HG03342 (cell line): ENCODE measurements at regions not wholly inside any gene's neighbourhood (a gene's known extent, or its start where the extent isn't known, plus 50 kb on each side); places are given as distances from the start of the nearest gene placed in this dataset.
"Not testable (repeated sequence)": the region's sequence is repeated elsewhere in the genome, so short reads cannot be mapped to it uniquely, and the experiment has no call there.

Experiments used
- ATAC-seq: cut with Tn5 transposase; IDR thresholded peaks from one replicate; pipeline ENCODE4 v1.9.1; 2021; ENCODE audit warnings: mild to moderate bottlenecking, moderate library complexity; ENCODE audit not compliant: unreplicated experiment

DNA sequence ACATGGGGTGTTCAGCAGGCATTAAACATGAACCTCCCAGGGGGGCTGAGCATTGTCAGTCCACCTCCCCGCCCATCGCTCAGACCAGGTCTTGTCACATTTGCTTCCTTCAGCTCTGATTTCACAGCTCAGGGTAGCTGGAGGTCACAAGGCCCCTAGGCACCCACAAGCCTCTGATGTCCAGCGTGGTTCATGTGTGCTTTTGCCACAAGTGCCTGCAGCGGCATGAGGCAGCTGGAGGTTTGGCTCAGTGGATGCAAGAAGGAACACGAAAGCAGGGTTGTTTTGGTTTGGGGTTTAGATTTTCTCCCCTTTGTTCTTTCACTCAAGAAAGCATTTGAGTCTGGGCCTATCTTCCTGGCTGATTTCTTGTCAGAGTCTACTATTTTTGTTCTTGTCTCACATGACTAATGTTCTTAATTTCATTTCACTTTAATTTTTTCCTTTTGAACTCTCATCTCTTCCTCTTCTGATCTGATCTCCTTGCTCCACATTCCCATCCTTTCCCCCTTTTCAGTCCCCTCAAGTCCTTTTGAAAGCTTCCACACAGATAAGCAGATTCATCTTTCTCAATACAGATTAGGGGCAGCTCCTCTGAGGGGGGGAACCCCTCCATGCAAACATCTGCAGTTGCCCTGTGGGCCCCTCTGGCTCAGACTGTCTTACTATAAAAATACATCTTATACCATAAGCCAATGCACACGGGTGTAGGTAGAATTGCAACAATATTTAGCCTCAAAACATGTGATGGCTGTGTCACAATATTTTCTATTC is 68.1 kb upstream of the CEP85L start:
- peak; percentile 34 for ATAC-seq

DNA sequence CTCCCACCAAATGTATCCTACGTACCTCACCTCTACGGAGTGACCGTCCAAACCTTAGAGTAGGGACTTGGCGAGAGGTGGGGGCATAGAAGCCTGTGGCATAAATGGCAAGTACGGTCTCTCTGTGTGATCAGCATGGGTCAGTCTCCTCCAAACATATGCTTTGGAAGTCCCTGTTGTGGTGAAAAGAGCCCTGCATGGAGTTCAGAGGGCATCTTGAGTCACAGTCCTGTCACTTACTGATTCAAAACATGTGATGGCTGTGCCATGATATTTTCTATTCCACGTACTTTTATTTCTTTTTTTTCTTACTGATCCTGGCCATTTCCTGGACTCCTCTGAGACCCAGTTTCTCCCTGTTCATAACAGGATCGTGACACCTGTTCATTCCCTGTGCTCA is 67.5 kb upstream of the CEP85L start:
- ATAC-seq: no peak

DNA sequence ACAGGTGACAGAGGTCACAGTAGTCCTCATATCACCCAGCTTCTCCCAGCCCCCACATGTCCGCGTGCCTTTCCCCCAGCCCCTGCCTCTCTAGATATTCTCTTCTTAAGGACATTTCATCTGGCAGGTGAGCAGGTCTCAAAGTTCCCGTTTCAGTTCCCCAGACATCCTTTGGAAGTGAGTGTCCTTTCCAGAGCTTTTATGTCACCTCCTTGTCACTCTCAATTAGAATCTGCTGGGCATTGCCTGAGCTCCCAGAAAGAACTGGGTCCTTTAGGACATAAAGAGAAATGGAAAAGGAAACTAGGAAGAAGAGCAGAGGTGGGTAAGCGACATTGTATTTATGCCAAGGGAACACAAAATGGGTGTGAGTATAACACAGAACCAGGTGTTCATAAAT is 66.9 kb upstream of the CEP85L start:
- no peak for ATAC-seq

DNA sequence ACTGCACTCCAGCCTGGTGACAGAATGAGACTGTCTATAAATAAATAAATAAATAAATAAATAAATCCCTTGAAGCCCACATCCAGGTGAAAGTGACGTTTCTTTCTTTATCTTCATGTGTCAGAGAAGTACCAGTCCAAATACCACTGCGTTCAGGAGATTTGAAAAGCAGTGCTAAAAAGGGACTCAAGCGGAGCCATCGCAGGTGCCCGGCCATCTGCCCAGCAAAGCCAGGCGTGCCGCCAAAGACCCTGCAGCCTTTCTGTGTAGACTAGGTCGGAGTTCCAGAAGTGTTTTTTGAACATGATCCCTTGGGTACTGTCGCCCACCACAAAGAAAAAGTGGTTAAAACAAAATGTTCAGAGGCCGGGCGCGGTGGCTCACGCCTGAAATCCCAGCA is 65.7 kb upstream of the CEP85L start:
- ATAC-seq: no peak

DNA sequence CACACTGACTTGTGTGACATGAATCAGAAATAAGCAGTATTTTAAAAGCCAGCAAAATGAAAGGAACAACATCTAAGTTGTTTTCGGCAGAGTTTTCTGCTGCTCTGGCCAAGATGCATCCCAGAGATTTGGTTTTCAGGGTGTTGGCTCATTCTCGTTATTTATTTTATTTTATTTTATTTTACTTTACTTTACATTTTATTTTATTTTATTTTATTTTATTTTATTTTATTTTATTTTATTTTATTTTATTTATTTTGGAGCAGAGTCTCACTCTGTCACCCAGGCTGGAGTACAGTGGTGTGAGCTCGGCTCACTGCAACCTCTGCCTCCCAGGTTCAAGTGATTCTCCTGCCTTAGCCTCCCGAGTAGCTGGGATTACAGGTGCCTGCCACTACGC is 64.5 kb upstream of the CEP85L start:
- ATAC-seq: not testable (repeated sequence)

DNA sequence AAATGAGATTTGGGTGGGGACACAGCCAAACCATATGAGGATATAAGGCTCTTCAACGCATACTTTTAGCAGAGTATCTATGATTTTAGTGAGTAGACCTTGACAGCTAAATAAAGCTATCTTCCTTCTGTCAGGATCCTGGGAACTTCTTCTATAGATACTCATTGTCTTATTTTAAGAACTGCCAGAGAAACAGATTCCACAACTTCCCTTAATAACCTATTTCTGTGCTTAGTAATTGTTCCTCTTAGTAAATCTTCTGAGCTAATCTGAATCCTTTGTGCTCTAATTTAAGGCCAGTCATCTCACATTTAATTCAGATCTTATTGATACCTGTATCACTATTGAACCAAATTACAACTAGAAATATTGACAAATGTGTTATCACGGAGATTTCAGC is 64.0 kb upstream of the CEP85L start:
- ATAC-seq: no peak

DNA sequence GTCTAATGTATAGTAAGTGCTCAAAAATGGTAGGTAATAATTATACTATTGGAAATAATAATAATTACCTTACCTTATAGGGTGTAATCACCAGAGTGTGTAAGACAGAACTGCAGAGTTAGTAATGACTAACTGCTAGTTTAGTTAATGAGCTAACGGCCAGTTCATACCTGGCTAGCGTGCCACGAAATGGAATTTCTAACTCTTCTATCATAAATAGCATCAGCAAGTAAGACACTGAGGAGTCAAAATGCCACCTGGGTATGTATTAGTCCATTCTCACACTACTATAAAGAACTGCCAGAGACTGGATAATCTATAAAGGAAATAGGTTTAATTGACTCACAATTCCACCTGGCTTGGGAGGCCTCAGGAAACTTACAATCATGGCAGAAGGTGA is 63.4 kb upstream of the CEP85L start:
- no peak for ATAC-seq

DNA sequence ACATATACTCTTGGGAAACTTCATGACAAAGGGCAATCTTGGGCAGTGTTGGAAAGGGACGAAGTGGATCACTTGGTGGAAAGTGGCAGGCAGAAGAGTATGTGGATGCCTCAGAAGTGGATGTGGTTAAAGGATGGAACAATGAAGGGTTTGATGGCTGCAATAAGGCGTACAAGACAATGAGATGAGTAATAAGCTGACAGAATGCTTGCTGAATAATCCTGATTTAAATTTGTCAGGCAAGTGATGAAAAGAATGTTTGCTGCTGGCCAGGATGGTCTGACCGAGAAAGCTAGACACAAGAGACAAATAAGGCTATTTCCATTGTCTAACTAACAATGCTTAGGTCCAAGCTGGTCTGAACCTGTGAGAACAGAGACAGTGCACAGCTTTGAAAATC is 61.6 kb upstream of the CEP85L start:
- ATAC-seq: no peak

DNA sequence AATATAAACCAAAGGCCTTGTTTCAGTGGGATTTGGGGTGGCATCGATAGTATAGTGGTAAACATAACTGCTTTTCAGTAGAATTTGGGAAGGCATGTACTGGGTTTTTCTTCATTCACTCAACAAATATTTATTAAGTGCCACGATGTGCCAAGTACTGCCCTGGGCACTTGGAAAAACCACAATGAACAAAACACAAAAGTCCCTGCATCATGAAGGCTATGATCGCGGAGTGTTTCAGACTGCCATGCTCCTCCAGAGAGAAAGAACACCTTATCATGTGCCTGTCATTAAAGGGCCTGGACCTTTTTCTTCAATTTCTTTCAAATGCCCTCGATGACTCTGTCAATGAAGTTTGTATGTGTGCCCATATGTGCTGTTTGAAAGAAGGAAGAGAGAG is 59.2 kb upstream of the CEP85L start:
- ATAC-seq: no peak

DNA sequence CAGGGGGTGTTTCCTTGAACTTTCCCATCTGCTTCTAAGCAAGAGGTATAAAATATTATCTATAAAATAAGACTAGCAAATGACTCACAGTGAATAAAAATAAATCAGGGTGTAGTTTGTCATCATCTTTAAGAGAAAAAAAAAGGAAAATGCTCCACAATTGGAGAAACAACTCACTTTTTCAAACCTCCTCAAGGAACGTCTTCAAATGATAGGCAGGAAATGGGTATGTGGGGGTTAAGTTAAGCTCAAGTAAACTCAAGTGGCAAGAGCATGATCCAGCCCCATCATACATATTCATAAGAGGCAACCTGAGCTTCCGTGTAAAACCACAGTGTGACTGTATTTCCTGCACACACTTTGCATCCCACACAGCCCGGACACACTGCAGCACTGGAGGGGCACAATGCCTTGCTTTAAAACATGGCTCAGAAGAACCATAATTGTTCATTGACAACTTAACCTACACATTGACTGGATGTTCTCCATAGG is 58.5 kb upstream of the CEP85L start:
- peak; percentile 85 for ATAC-seq

DNA sequence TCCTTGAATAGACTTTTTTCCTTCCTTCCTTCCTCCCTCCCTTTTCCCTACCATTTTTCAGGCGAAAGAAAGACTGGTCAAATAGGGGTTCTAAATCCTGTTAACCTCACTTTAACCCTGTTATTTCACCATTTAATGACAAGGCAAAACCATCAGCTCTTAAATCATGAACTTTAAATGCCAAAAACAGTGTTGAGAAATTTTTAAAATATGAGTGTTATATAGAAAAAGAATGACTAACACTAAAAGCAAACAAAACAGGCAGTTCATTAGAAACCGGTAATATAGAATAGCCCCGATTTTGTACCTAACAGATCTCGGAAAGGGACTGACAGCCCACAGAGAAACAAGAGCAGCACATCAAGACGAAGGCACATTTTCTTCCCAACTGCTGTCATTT is 57.4 kb upstream of the CEP85L start:
- peak; percentile 1 for ATAC-seq

DNA sequence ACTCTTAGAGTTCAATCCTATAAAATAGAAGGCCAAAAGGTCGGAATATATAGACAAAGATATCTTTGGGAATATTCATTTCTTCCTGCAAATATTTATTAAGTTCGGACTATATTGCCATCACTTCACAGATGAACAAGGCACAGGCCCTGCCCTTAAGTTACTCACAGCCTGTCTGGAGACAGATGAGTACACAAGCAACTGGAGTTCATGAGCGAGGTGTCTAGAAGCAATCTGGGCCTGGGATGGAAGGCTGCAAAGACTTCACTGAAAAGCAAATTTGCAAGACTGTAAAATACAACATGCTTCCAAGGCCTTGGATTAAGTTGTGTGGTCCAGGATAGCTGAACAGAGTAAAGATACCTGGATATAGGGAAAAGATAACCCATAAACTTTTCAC is 56.7 kb upstream of the CEP85L start:
- ATAC-seq: no peak

DNA sequence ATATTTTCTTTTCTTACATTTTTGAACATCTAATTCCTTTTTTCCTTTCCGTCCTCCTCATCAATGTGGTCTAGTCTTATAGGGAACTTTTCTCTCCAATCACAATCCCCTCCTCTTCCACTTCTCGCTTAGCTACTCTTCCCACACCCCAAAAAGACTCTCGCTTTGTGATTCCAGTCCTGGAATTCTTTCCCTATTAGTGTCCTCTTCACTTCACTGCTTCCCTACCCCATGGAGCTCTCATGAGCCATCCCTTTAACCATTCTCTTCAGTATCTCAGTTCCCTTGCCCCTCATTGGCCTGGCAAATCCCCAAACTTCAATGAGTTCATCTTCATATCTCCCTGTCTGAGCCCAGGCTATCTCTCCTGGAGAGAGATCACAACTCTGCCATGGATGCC is 55.3 kb upstream of the CEP85L start:
- ATAC-seq: no peak

DNA sequence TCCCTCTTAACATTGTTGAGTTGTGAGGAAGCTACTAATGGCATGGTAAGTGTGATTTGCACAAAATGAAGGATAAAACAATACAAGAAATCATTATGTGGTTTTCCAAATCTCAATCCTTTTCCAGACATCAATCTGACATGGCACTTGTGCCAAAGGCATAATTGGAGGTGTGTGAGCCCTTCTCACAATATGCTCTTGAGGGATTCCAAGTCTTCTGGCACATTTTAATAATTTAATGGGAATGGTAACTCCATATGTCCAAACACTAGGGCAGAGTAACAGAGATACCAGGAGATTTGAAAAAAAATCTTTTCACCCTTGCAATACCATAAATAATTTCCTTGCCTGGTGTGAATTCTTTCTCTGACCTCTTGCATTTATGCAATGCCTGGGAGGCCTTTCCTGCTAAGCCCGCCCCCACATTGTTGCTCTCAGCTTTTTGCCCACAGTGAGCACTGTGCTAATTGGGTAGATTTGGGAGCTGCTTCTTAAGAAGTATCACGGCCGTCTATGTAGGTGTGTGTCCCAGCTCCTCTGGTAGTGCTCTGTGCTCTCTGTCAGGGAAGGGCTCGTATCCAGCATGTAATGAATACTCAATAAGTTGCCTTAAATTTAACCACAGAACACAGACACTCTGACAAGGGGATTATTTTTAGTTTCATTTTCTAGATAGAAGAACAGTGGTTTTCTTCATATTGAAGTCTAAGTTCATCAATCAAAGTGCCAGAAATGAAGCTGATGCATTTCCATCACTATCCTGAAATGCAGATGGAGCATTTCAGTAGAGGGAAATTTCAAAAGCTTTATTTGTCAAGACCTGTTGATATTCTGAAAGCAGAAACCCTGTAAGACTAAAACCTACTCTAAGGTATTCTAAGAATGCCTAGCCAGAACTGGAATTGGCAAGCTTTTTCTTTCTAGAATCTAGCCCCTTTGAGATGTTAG is 54.4 kb upstream of the CEP85L start:
- peak; percentile 38 for ATAC-seq

DNA sequence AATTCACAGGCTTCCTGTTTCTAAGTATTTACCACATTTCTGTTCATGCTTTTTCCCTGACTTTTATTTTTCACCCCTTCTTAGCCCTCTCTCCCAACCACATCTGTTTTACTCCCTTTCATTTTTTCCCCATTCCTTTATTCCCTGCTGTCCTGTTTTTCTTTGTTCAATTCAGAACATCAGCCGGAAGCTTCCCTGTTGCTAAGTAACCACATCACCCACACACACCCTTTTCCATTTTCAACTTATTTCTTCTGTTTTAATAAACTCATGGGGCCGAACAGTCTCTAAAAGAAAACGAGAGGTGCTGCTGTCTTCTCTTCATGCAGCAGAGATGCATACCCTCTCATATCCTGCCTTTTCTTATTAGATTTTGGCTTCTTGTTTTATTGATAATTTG is 53.5 kb upstream of the CEP85L start:
- ATAC-seq: no peak

DNA sequence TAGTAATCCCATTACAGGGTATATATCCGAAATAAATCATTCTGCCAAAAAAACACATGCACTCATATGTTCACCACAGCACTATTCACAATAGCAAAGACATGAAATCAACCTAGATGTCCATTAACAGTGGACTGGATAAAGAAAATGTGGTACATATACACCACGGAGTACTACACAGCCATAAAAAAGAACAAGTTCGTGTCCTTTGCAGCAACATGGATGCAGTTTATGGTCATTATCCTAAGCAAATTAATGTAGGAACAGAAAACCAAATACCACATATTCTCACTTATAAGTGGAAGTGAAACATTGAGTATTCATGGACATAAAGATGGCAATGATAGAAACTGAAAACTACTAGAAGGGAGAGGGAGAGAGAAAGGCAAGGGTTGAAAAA is 49.9 kb upstream of the CEP85L start:
- not testable (repeated sequence) for ATAC-seq
